ENCODE measurements at regions not wholly inside any gene's neighbourhood (a gene's known extent, or its start where the extent isn't known, plus 50 kb on each side); places are given as distances from the start of the nearest gene placed in this dataset.

DNA sequence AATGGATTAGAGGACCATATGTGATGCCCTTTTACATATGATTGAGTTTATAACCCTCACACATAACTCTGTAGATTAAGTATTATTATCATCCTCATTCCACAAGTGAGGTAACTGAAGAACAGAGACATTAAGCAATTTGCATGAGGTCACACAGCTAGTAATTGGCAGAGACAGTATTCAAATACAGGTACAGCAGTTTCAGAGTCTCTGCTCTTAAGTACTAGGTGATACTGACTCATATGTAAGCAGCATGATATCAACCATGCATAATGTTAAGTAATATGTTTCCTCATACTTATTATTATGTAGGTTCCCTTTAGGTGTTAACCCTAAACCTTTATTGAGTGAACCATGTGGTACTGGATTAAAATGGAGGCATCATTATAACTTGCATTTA lies 1562.4 kb upstream of the RAG2 start:
- Histone ChIP-seq H3K4me3 (replicated peaks in 1 of 3; ENCODE audit: low read depth in 2 of 3, low read length in 3 of 3) (no peak overlapping the region), H3K36me3 (replicated peaks in 1 of 2; ENCODE audit: control insufficient read depth in 1 of 2, insufficient read depth in 2 of 2, low read length in 2 of 2) (no peaks in the 10 kb centered on the region), H4K20me1 (ENCODE audit: insufficient read depth, low read length) (no peaks in the 10 kb centered on the region), H3K9me3 (replicated peaks in 1 of 2; ENCODE audit: control insufficient read depth in 1 of 2, insufficient read depth in 1 of 2, low read length in 2 of 2) (no peaks in the 10 kb centered on the region), H3K4me1 (ENCODE audit: control insufficient read depth in 1 of 2, insufficient read depth in 2 of 2, low read length in 2 of 2) (no peaks in the 10 kb centered on the region), H3K4me2 (replicated peaks; ENCODE audit: extremely low read depth, low read length, poor library complexity, severe bottlenecking) (no peak overlapping the region), H3K27me3 (ENCODE audit: control insufficient read depth in 2 of 2, insufficient read depth in 2 of 2, low read length in 2 of 2) (no peaks in the 10 kb centered on the region), H3K9ac (ENCODE audit: insufficient read depth, low read length, poor library complexity, severe bottlenecking) (no peak overlapping the region), H2AFZ (ENCODE audit: insufficient read depth, low read depth, low read length, poor library complexity, severe bottlenecking) (no peak overlapping the region), H3K79me2 (ENCODE audit: insufficient read depth, low read length) (no peaks in the 10 kb centered on the region), H3K27ac (ENCODE audit: low read depth in 1 of 2, low read length in 2 of 2) (no peak overlapping the region)
- intact Hi-C loops (cut with micrococcal nuclease): no loop called here
- DNase-seq: no peak
- no peaks in the 10 kb centered on the region for H3K4me1 Mint-ChIP-seq
- H3K9me3 Mint-ChIP-seq: peaks cover 0 to 10% (median 3%) of the 10 kb centered on the region in 7 donors
- no peak overlapping the region for H3K27ac Mint-ChIP-seq
- no peak overlapping the region for H3K4me3 Mint-ChIP-seq
- TF ChIP-seq CTCF (IDR thresholded peaks at IDR 0.05): no peak
- H3K36me3 Mint-ChIP-seq: no peaks in the 10 kb centered on the region
- H3K27me3 Mint-ChIP-seq (ENCODE audit: low read depth in 3 of 3): no peaks in the 10 kb centered on the region

- Histone ChIP-seq H3K36me3 (replicated peaks in 1 of 2; ENCODE audit: control insufficient read depth in 1 of 2, insufficient read depth in 2 of 2, low read length in 2 of 2) (no peaks in the 10 kb centered on the region), H3K9me3 (replicated peaks in 1 of 2; ENCODE audit: control insufficient read depth in 1 of 2, insufficient read depth in 1 of 2, low read length in 2 of 2) (no peaks in the 10 kb centered on the region), H3K27me3 (ENCODE audit: control insufficient read depth in 2 of 2, insufficient read depth in 2 of 2, low read length in 2 of 2) (no peaks in the 10 kb centered on the region), H3K79me2 (ENCODE audit: insufficient read depth, low read length) (no peaks in the 10 kb centered on the region), H3K4me3 (replicated peaks in 1 of 3; ENCODE audit: low read depth in 2 of 3, low read length in 3 of 3) (no peak overlapping the region), H3K9ac (ENCODE audit: insufficient read depth, low read length, poor library complexity, severe bottlenecking) (no peak overlapping the region), H3K4me2 (replicated peaks; ENCODE audit: extremely low read depth, low read length, poor library complexity, severe bottlenecking) (no peak overlapping the region), H4K20me1 (ENCODE audit: insufficient read depth, low read length) (no peaks in the 10 kb centered on the region), H3K27ac (ENCODE audit: low read depth in 1 of 2, low read length in 2 of 2) (no peak overlapping the region), H3K4me1 (ENCODE audit: control insufficient read depth in 1 of 2, insufficient read depth in 2 of 2, low read length in 2 of 2) (no peaks in the 10 kb centered on the region), H2AFZ (ENCODE audit: insufficient read depth, low read depth, low read length, poor library complexity, severe bottlenecking) (no peak overlapping the region)
- no peak for DNase-seq
- H3K27me3 Mint-ChIP-seq (ENCODE audit: low read depth in 3 of 3): no peaks in the 10 kb centered on the region
- WGBS (ENCODE audit: insufficient coverage): no CpG with 5 or more reads among the region's 2 CpGs
- no peaks in the 10 kb centered on the region for H3K36me3 Mint-ChIP-seq
- H3K27ac Mint-ChIP-seq: no peak overlapping the region
- peaks cover 0 to 8% (median 2%) of the 10 kb centered on the region in 7 donors for H3K9me3 Mint-ChIP-seq
- intact Hi-C loops (cut with micrococcal nuclease): no loop called here
- TF ChIP-seq CTCF (IDR thresholded peaks at IDR 0.05): no peak
- H3K4me3 Mint-ChIP-seq: no peak overlapping the region
- H3K4me1 Mint-ChIP-seq: no peaks in the 10 kb centered on the region
Observed at GRCh38 chr11:38159038-38159437, 1561.0 kb upstream of the RAG2 start.
